ENCODE measurements at regions not wholly inside any gene's neighbourhood (a gene's known extent, or its start where the extent isn't known, plus 50 kb on each side); places are given as distances from the start of the nearest gene placed in this dataset.

GRCh38 chr13:22243469-22244163 lies 572.7 kb downstream of the FGF9 start:
- H3K27me3 ChIP-seq (ENCODE audit: insufficient read depth, low read length, poor library complexity), result no peaks in the 10 kb centered on the region
- H3K79me2 ChIP-seq (ENCODE audit: control insufficient read depth, insufficient read depth, low read length), result no peaks in the 10 kb centered on the region
- H3K27ac ChIP-seq (ENCODE audit: low read depth, low read length), result no peak overlapping the region
- no peak overlapping the region for H3K56ac ChIP-seq (ENCODE audit: low read length)
- no peak overlapping the region for H3K9ac ChIP-seq (ENCODE audit: low read length)
- H4K5ac ChIP-seq (ENCODE audit: low read length), result no peak overlapping the region
- no peak overlapping the region for H3K18ac ChIP-seq (ENCODE audit: low read length)
- no peak overlapping the region for H3K4ac ChIP-seq (ENCODE audit: low read depth, low read length)
- no peak overlapping the region for H2BK120ac ChIP-seq (ENCODE audit: low read depth, low read length)
- no peak overlapping the region for H3K4me2 ChIP-seq (ENCODE audit: low read length)
- DNase-seq, result peak; percentile 63
- WGBS (ENCODE audit: extremely low coverage, insufficient coverage, low lambda C conversion rate), result no CpG with 5 or more reads among the region's 9 CpGs
- no peaks in the 10 kb centered on the region for H3K79me1 ChIP-seq (ENCODE audit: low read length)
- no peak overlapping the region for H2BK15ac ChIP-seq (replicated peaks; ENCODE audit: low read depth)
- H3K4me3 ChIP-seq (ENCODE audit: low read length), result no peak overlapping the region
- H4K8ac ChIP-seq (ENCODE audit: low read depth, low read length), result no peak overlapping the region
- H3K4me1 ChIP-seq (ENCODE audit: control insufficient read depth, low read depth, low read length), result peaks cover 4% of the 10 kb centered on the region
- H3K36me3 ChIP-seq (ENCODE audit: control insufficient read depth, insufficient read depth, low read length), result no peaks in the 10 kb centered on the region
- H3K23ac ChIP-seq (ENCODE audit: low read length), result no peak overlapping the region
- H2BK5ac ChIP-seq (ENCODE audit: low read length), result no peak overlapping the region
- no peak overlapping the region for H2AK5ac ChIP-seq (ENCODE audit: low read length)

- H2AK5ac ChIP-seq (ENCODE audit: low read length), result no peak overlapping the region
- H2BK5ac ChIP-seq (ENCODE audit: low read length), result no peak overlapping the region
- H3K9ac ChIP-seq (ENCODE audit: low read length), result no peak overlapping the region
- no peaks in the 10 kb centered on the region for H3K27me3 ChIP-seq (ENCODE audit: insufficient read depth, low read length, poor library complexity)
- no peaks in the 10 kb centered on the region for H3K79me1 ChIP-seq (ENCODE audit: low read length)
- H3K4me2 ChIP-seq (ENCODE audit: low read length), result no peak overlapping the region
- H2BK120ac ChIP-seq (ENCODE audit: low read depth, low read length), result no peak overlapping the region
- H2BK15ac ChIP-seq (replicated peaks; ENCODE audit: low read depth), result no peak overlapping the region
- no peaks in the 10 kb centered on the region for H3K4me1 ChIP-seq (ENCODE audit: control insufficient read depth, low read depth, low read length)
- no peak overlapping the region for H3K4ac ChIP-seq (ENCODE audit: low read depth, low read length)
- H3K27ac ChIP-seq (ENCODE audit: low read depth, low read length), result no peak overlapping the region
- H3K56ac ChIP-seq (ENCODE audit: low read length), result no peak overlapping the region
- H3K79me2 ChIP-seq (ENCODE audit: control insufficient read depth, insufficient read depth, low read length), result no peaks in the 10 kb centered on the region
- no peak overlapping the region for H3K18ac ChIP-seq (ENCODE audit: low read length)
- no peak overlapping the region for H4K8ac ChIP-seq (ENCODE audit: low read depth, low read length)
- no peak overlapping the region for H4K5ac ChIP-seq (ENCODE audit: low read length)
- WGBS (ENCODE audit: extremely low coverage, insufficient coverage, low lambda C conversion rate), result no CpG with 5 or more reads among the region's 11 CpGs
- H3K4me3 ChIP-seq (ENCODE audit: low read length), result no peak overlapping the region
- no peak for DNase-seq
- H3K36me3 ChIP-seq (ENCODE audit: control insufficient read depth, insufficient read depth, low read length), result no peaks in the 10 kb centered on the region
- H3K23ac ChIP-seq (ENCODE audit: low read length), result no peak overlapping the region
Measured at GRCh38 chr13:22252281-22252830, 581.5 kb downstream of the FGF9 start.

GRCh38 chr13:22253107-22253506 lies 582.2 kb downstream of the FGF9 start:
- Histone ChIP-seq H3K18ac (ENCODE audit: low read length) (no peak overlapping the region), H3K4ac (ENCODE audit: low read depth, low read length) (no peak overlapping the region), H2BK120ac (ENCODE audit: low read depth, low read length) (no peak overlapping the region), H4K5ac (ENCODE audit: low read length) (no peak overlapping the region), H3K9ac (ENCODE audit: low read length) (no peak overlapping the region), H3K27ac (ENCODE audit: low read depth, low read length) (no peak overlapping the region), H3K79me1 (ENCODE audit: low read length) (no peaks in the 10 kb centered on the region), H3K36me3 (ENCODE audit: control insufficient read depth, insufficient read depth, low read length) (no peaks in the 10 kb centered on the region), H3K56ac (ENCODE audit: low read length) (no peak overlapping the region), H2AK5ac (ENCODE audit: low read length) (no peak overlapping the region), H3K4me3 (ENCODE audit: low read length) (no peak overlapping the region), H3K23ac (ENCODE audit: low read length) (no peak overlapping the region), H4K8ac (ENCODE audit: low read depth, low read length) (no peak overlapping the region), H3K27me3 (ENCODE audit: insufficient read depth, low read length, poor library complexity) (no peaks in the 10 kb centered on the region), H3K4me2 (ENCODE audit: low read length) (no peak overlapping the region), H2BK15ac (replicated peaks; ENCODE audit: low read depth) (no peak overlapping the region), H2BK5ac (ENCODE audit: low read length) (no peak overlapping the region), H3K79me2 (ENCODE audit: control insufficient read depth, insufficient read depth, low read length) (no peaks in the 10 kb centered on the region), H3K4me1 (ENCODE audit: control insufficient read depth, low read depth, low read length) (no peaks in the 10 kb centered on the region)
- DNase-seq, result no peak
- WGBS (ENCODE audit: extremely low coverage, insufficient coverage, low lambda C conversion rate), result no CpG with 5 or more reads among the region's 4 CpGs

- Histone ChIP-seq H3K4me3 (ENCODE audit: low read length) (no peak overlapping the region), H4K5ac (ENCODE audit: low read length) (no peak overlapping the region), H3K36me3 (ENCODE audit: control insufficient read depth, insufficient read depth, low read length) (no peaks in the 10 kb centered on the region), H3K27ac (ENCODE audit: low read depth, low read length) (no peak overlapping the region), H3K79me1 (ENCODE audit: low read length) (no peaks in the 10 kb centered on the region), H3K56ac (ENCODE audit: low read length) (no peak overlapping the region), H3K9ac (ENCODE audit: low read length) (no peak overlapping the region), H3K4me2 (ENCODE audit: low read length) (no peak overlapping the region), H3K4ac (ENCODE audit: low read depth, low read length) (no peak overlapping the region), H4K8ac (ENCODE audit: low read depth, low read length) (no peak overlapping the region), H3K4me1 (ENCODE audit: control insufficient read depth, low read depth, low read length) (no peaks in the 10 kb centered on the region), H2BK15ac (replicated peaks; ENCODE audit: low read depth) (no peak overlapping the region), H3K27me3 (ENCODE audit: insufficient read depth, low read length, poor library complexity) (no peaks in the 10 kb centered on the region), H3K23ac (ENCODE audit: low read length) (no peak overlapping the region), H3K18ac (ENCODE audit: low read length) (no peak overlapping the region), H2BK120ac (ENCODE audit: low read depth, low read length) (no peak overlapping the region), H2AK5ac (ENCODE audit: low read length) (no peak overlapping the region), H2BK5ac (ENCODE audit: low read length) (no peak overlapping the region), H3K79me2 (ENCODE audit: control insufficient read depth, insufficient read depth, low read length) (no peaks in the 10 kb centered on the region)
- WGBS (ENCODE audit: extremely low coverage, insufficient coverage, low lambda C conversion rate), result no CpG with 5 or more reads among the region's 2 CpGs
- no peak for DNase-seq
Measured at GRCh38 chr13:22256111-22256639, 585.3 kb downstream of the FGF9 start.

- Histone ChIP-seq H3K79me1 (ENCODE audit: low read length) (no peaks in the 10 kb centered on the region), H4K8ac (ENCODE audit: low read depth, low read length) (no peak overlapping the region), H2AK5ac (ENCODE audit: low read length) (no peak overlapping the region), H3K4me2 (ENCODE audit: low read length) (no peak overlapping the region), H3K36me3 (ENCODE audit: control insufficient read depth, insufficient read depth, low read length) (no peaks in the 10 kb centered on the region), H3K4me1 (ENCODE audit: control insufficient read depth, low read depth, low read length) (no peaks in the 10 kb centered on the region), H3K79me2 (ENCODE audit: control insufficient read depth, insufficient read depth, low read length) (no peaks in the 10 kb centered on the region), H3K4me3 (ENCODE audit: low read length) (no peak overlapping the region), H2BK120ac (ENCODE audit: low read depth, low read length) (no peak overlapping the region), H3K23ac (ENCODE audit: low read length) (no peak overlapping the region), H3K9ac (ENCODE audit: low read length) (no peak overlapping the region), H3K27me3 (ENCODE audit: insufficient read depth, low read length, poor library complexity) (no peaks in the 10 kb centered on the region), H3K27ac (ENCODE audit: low read depth, low read length) (no peak overlapping the region), H2BK15ac (replicated peaks; ENCODE audit: low read depth) (no peak overlapping the region), H3K56ac (ENCODE audit: low read length) (no peak overlapping the region), H3K18ac (ENCODE audit: low read length) (no peak overlapping the region), H3K4ac (ENCODE audit: low read depth, low read length) (no peak overlapping the region), H2BK5ac (ENCODE audit: low read length) (no peak overlapping the region), H4K5ac (ENCODE audit: low read length) (no peak overlapping the region)
- WGBS (ENCODE audit: extremely low coverage, insufficient coverage, low lambda C conversion rate), result no CpG with 5 or more reads among the region's 6 CpGs
- DNase-seq, result no peak
Measured at GRCh38 chr13:22262001-22262885, 591.4 kb downstream of the FGF9 start.
